Middle frontal gyrus (tissue), 1 donor: ENCODE measurements at regions not wholly inside any gene's neighbourhood (a gene's known extent, or its start where the extent isn't known, plus 50 kb on each side); places are given as distances from the start of the nearest gene placed in this dataset.
"Not testable (repeated sequence)": the region's sequence is repeated elsewhere in the genome, so short reads cannot be mapped to it uniquely, and the experiment has no call there.

ENCODE experiments used
- DNase-seq: peaks from one replicate; pipeline ENCODE4 v3.0.0-alpha.2; 2015; ENCODE audit warnings: low spot score; ENCODE audit errors: extremely low spot score

DNA sequence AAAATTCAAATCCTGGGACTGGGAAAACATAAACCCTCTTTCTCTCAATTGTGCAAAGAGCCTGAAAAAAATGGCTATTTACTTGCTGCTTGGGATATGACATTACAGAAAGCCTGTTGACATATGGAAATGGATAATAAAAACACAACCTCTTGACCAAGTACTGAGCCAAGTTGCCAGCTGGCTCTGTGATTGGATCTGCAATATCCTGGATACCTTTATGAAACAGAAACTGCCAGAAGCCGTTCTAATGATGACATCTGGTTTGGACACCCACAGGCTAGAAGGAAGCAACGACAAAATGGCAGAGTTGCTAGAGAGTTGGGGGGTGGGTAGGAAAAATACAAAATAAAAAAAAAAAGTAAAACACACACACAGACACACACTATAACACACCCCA, 481.4 kb downstream of the FAT4 start:
- DNase-seq: no peak

GRCh38 chr4:125797621-125798020, 482.9 kb downstream of the FAT4 start:
- DNase-seq: not testable (repeated sequence)

DNA sequence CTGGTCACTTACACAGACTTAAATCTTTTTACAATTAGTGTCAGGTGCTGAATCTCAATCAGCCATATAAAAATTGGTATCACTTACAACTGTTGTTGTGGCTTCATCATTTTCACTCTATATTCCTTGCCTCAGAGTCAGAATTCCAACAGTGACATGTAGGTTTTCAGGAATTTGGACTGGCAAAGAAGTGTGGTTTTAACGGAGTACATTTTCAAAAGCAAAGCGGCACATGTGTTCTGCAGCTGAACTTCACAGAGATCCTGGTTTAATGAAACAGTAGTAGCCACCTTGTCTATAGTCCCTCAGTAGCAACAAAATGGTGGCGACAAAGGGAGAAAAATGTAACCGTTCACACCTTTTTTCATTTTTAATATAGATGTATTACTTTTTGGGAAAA, 486.6 kb downstream of the FAT4 start:
- DNase-seq: no peak

DNA sequence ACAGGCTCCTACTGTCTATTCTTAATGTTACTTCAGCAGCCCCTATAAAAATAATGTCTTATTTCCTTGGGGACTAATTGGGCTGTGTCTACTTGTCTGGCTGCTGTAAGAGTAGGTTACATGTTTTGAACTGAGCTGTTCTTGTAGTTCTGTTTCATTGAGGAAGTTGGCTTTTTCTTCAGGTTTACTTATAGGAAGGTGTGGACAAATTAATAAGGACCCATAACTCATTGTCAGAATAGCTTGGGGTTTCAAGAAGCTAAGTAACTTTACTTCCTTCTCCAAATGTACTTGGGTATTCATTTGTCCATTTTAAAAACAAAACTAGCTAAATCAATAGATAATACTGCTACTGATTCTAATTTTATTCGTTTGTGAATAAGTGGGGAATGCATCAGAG, 487.2 kb downstream of the FAT4 start:
- DNase-seq: no peak

- no peak for DNase-seq
These were observed 493.3 kb downstream of the FAT4 start for GRCh38 chr4:125808022-125808421.

DNA sequence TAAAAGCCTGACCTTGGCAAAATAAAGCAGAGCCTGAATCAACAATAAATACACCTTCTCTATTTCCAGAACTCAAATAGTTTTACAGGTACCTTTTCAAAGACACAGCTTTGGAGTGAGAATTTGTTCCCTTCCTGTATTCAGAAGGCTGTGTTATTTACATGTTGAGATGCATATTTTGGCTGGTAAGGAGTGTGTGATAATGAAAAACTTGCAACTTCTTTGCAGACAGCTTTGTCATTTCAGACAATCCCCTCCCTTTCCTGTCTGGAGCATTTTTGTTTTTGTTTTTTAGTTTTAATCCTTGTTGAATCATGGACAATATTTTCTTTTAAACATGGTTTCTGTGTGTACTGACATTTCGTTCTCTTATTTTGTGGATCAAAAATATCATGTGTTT, 493.8 kb downstream of the FAT4 start:
- DNase-seq: no peak

DNA sequence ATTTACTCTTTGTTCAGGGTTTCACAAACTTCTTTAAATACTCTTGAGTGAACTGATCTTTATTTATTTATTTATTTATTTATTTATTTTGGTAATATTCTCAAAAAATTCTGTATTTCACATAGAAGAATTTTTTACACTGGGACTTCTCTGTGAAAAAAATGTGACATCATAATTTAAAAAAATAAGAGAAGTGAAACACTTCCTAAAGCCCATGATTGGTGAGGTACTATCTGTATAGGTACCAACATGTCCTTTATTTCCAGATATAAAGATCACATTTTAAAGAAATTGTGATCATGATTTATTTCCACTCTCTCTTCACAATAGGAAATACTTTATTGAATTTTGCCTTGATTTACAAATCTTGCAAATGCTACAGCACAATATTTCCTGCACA, 497.1 kb downstream of the FAT4 start:
- DNase-seq: no peak

- no peak for DNase-seq
These were observed 512.3 kb downstream of the FAT4 start for GRCh38 chr4:125826801-125827695.

DNA sequence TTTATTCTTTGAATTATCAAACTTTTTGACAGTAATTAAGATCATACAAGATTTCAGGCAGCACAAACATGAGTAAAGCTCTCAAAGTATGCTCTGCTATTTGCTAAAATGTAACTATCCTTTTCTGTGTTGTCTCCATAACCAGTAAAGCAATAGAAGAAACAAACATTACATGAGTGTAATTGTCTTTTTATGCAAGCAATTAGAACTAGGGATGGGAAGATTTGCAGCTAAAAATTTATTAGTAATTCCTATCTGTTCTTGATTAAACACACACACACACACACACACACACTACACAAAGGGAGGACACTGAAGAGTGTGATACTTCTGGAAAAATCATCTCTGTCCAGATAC, 512.9 kb downstream of the FAT4 start:
- no peak for DNase-seq

DNA sequence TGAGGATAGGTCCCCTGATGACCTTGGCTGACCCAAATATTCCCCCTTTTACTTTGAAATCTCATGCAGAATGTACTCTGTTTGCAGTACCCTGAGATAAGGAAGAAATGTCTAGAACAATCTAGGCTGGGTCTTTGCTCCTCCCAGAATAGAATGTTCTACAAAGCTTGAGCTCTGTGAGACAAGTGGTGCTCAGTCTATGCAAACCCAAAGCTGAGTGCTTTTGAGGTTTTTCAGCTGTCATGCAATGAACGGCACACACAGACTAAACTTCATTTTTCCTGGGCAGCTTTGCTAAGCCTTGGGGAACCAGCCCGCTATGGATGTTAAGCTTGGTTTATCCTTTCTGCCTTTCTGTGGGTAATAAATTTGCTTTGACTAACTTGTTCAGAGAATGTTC, 513.6 kb downstream of the FAT4 start:
- DNase-seq: no peak

- no peak for DNase-seq
These were observed 517.4 kb downstream of the FAT4 start for GRCh38 chr4:125832161-125832560.

- no peak for DNase-seq
These were observed 521.9 kb downstream of the FAT4 start for GRCh38 chr4:125836597-125837195.

- no peak for DNase-seq
These were observed 522.9 kb downstream of the FAT4 start for GRCh38 chr4:125837493-125838201.

DNA sequence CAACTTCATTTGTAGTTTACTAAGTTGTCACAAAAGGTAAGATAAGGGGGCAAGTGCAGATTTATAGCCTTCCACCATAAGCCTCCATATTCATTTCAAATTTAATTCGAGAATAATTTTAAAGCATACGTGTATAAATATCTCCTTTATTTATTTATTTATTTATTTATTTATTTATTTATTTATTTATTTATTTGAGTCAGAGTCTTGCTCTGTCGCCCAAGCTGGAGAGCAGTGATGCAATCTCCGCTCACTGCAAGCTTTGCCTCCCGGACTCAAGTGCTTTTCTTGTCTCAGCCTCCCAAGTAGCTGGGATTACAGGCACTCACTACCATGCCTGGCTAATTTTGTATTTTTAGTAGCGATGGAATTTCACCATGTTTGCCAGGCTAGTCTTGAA, 523.4 kb downstream of the FAT4 start:
- no peak for DNase-seq

- no peak for DNase-seq
These were observed 524.2 kb downstream of the FAT4 start for GRCh38 chr4:125838924-125839323.

DNA sequence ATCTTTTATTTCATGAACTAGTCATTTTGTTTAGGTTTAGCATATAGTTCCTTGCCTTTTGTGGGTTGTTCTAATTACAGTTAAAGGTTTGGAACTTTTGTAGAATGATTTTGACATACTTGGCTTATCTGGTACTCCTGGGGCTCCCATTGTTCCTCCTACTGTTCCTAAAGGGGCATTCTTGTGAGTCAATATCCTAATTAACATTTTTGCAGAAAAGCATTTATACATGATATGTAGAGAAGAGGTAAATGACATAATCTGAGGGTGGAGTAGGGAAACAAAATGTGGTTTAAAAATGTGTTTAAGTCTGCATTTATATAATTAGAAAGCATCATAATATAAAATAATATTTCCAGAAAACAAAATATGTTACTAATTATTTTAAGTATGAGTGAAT, 529.2 kb downstream of the FAT4 start:
- DNase-seq: no peak

DNA sequence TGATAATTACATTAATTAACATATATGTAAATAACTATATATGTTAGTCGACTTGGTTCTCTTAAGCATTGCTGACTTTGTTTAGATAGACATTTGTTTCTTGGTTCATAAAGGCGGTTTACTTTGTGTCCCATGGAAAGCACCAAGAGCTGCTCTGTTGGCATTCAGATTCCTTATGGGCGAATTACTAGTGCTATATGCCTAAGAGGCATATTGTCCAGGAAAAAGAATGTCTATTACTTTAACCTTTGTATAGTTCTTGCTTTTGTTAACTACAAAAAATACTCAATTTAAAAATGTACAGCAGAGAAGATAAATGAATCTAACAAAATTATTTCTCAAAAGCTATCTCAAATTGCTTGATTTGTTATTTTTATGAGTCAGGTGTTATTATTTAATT, 532.8 kb downstream of the FAT4 start:
- DNase-seq: no peak

GRCh38 chr4:125849869-125850268, 535.1 kb downstream of the FAT4 start:
- DNase-seq: no peak

DNA sequence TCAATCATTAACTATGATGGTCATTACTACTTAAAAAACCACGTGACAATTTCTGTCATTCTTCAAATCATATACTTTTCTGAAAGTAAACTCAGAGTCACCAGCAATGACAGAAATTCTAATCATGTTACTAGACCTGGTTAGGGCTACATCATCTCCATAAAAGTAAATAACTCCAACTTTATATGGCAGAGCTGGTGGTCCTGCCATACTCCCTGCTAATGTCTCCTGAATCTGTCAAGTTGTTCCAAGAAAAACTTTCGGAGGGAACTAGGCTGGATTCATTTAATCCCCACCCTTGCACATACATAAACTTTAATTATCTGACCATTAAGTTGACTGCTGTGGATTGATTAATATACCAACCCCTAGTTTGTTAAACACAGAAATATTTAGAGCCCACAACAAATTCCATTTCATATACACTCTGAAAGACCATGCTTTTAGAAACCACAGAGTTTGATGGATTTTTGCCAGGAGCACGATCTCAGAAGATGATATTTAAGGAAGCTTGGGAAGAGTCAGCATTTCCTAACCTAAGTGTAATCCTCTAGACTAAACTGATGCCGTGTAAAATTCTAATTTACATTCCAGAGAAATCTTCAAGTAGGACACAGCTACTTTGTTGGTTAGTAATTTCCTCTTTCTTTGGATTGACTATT, 577.0 kb downstream of the FAT4 start:
- DNase-seq: no peak

DNA sequence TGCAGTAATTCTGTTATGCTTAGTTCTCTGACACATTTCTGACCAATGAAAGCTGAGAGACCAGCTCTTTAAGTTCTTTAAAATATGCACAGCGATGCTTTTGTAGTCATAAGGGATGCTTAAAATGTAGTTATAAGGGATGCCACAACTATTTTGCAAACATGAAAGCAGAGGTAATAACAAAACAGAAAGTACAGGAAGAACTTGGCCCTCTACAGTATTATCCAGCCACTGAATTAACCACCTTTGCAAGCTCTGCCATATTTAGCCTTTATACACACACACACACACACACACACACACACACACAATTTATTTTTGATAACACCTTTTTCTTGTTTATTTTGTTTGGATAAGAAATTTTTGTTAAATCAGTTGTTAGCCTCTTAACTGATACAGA, 590.0 kb downstream of the FAT4 start:
- no peak for DNase-seq

- no peak for DNase-seq
These were observed 596.3 kb downstream of the FAT4 start for GRCh38 chr4:125911058-125911457.

DNA sequence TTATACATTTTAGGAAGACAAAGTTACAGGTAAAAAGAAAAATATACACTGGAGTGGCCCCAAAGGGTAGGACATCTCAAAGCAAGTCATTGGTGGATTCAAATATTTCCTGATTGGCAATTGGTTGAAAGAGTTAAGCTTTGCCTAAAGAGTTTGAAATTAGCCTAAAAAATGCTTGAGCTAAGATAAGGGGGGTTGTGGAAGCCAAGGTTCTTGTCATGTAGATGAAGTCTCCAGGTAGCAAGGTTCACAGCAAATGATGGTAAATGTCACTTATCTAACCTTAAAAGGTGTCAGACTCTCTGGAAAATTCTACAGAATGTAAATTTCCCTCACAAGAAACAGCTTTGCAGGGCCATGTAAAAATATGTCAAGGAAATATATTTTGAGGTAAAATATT, 596.7 kb downstream of the FAT4 start:
- no peak for DNase-seq
